Loucy (cell line): ENCODE measurements at regions not wholly inside any gene's neighbourhood (a gene's known extent, or its start where the extent isn't known, plus 50 kb on each side); places are given as distances from the start of the nearest gene placed in this dataset.

Source experiments
- H2AFZ ChIP-seq: fragments of 200-600 bp; sonication (generic); 2 replicates; pipeline ENCODE4 v1.6.0; 2016; ENCODE audit warnings: antibody characterized with exemption, mild to moderate bottlenecking, low read length, moderate library complexity
- H3F3A ChIP-seq: fragments of 200-600 bp; 2 replicates; pipeline ENCODE4 v1.6.0; 2016; ENCODE audit warnings: antibody characterized with exemption, low read depth, mild to moderate bottlenecking
- H3K27me3 ChIP-seq: fragments of 200-600 bp; sonication (generic); 2 replicates; pipeline ENCODE4 v1.6.1; 2014; ENCODE audit warnings: low read length, mild to moderate bottlenecking; ENCODE audit not compliant: insufficient read depth, poor library complexity, severe bottlenecking
- H3K36me3 ChIP-seq: fragments of 200-600 bp; sonication (generic); 2 replicates; pipeline ENCODE4 v1.6.1; 2016; ENCODE audit warnings: low read length; ENCODE audit not compliant: insufficient read depth
- H3K4me1 ChIP-seq: fragments of 200-600 bp; sonication (generic); 2 replicates; pipeline ENCODE4 v1.5.1; 2014; ENCODE audit warnings: low read length, mild to moderate bottlenecking; ENCODE audit not compliant: insufficient read depth, poor library complexity, severe bottlenecking
- H3K4me2 ChIP-seq: fragments of 200-600 bp; sonication (generic); 2 replicates; pipeline ENCODE4 v1.6.0; 2014; ENCODE audit warnings: antibody characterized with exemption, low read length, low read depth, mild to moderate bottlenecking; ENCODE audit not compliant: poor library complexity, severe bottlenecking
- H3K4me3 ChIP-seq: fragments of 200-600 bp; sonication (generic); 2 replicates; pipeline ENCODE4 v1.5.1; 2014; ENCODE audit warnings: low read length, mild to moderate bottlenecking, mixed read lengths; ENCODE audit not compliant: poor library complexity, severe bottlenecking
- H3K79me2 ChIP-seq: fragments of 200-600 bp; sonication (generic); 2 replicates; pipeline ENCODE4 v1.6.1; 2014; ENCODE audit warnings: low read length; ENCODE audit not compliant: insufficient read depth
- H3K9ac ChIP-seq: fragments of 200-600 bp; sonication (generic); 2 replicates; pipeline ENCODE4 v1.6.0; 2014; ENCODE audit warnings: mild to moderate bottlenecking, low read depth, low read length, moderate library complexity; ENCODE audit not compliant: poor library complexity, severe bottlenecking
- H3K9me2 ChIP-seq: fragments of 200-600 bp; sonication (generic); replicated peaks from 2 replicates; pipeline ENCODE4 v1.6.1; 2016; ENCODE audit warnings: low read depth, low read length, mixed read lengths
- H3K9me3 ChIP-seq: fragments of 200-600 bp; sonication (generic); 2 replicates; pipeline ENCODE4 v1.6.1; 2014; ENCODE audit warnings: mild to moderate bottlenecking, antibody characterized with exemption, low read length, low read depth; ENCODE audit not compliant: insufficient read depth
- H4K20me1 ChIP-seq: fragments of 200-600 bp; sonication (generic); 2 replicates; pipeline ENCODE4 v1.6.0; 2014; ENCODE audit warnings: antibody characterized with exemption, low read length, mild to moderate bottlenecking; ENCODE audit not compliant: insufficient read depth, poor library complexity, severe bottlenecking
- EZH2phosphoT487 ChIP-seq: fragments of 200-600 bp; IDR thresholded peaks from 2 replicates; pipeline ENCODE4 v1.6.1; 2018; ENCODE audit warnings: antibody characterized with exemption, mild to moderate bottlenecking, moderate library complexity, borderline replicate concordance
- TF ChIP-seq, protein P1 (sequence below): fragments of 200-600 bp; sonication (generic); conservative IDR thresholded peaks from 2 replicates; pipeline ENCODE4 v1.5.1; 2014; ENCODE audit warnings: mild to moderate bottlenecking, antibody characterized with exemption, low read length

DNA sequence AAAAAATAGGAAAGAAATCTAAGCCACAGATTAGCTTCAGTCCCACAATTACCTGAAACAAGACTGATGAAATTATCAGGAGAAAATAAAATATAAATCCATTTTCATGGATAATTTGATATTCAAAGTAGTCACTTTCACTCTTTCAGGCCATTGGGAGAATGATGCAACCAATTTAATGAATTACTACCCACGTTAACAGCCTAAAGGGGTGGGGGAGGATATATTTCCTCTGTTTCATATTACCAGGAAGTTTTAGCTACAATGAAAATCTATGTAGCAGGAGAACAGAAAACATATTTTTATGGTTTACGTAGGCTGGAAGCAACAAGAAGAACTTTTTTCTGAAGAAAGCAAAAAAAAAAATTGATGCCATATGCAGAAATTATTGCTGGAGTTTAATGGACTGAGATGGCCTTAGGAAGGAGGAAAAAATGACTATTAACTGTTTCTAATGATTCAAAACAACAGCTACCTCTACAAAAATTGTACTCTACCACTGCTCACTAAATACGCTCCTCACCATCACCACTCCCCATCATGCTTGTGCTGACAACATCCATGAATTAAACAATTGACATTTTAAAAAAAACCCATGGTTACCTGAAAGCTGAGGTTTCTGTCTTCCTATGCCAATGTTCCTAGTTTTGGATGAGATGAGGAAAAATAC lies 100.9 kb downstream of the CXXC4 start:
- Histone ChIP-seq H3K4me1 (no peaks in the 10 kb centered on the region), H2AFZ (no peak overlapping the region), H3K4me3 (no peak overlapping the region), H3K9me2 (no peaks in the 10 kb centered on the region), H3K9ac (no peak overlapping the region), H3K4me2 (no peak overlapping the region), H4K20me1 (no peaks in the 10 kb centered on the region), H3K36me3 (no peaks in the 10 kb centered on the region), H3K27me3 (no peaks in the 10 kb centered on the region), H3K79me2 (no peaks in the 10 kb centered on the region), H3F3A (no peaks in the 10 kb centered on the region), H3K9me3 (no peaks in the 10 kb centered on the region)
- TF ChIP-seq EZH2phosphoT487 = no peak
- TF ChIP-seq, protein P1, sequence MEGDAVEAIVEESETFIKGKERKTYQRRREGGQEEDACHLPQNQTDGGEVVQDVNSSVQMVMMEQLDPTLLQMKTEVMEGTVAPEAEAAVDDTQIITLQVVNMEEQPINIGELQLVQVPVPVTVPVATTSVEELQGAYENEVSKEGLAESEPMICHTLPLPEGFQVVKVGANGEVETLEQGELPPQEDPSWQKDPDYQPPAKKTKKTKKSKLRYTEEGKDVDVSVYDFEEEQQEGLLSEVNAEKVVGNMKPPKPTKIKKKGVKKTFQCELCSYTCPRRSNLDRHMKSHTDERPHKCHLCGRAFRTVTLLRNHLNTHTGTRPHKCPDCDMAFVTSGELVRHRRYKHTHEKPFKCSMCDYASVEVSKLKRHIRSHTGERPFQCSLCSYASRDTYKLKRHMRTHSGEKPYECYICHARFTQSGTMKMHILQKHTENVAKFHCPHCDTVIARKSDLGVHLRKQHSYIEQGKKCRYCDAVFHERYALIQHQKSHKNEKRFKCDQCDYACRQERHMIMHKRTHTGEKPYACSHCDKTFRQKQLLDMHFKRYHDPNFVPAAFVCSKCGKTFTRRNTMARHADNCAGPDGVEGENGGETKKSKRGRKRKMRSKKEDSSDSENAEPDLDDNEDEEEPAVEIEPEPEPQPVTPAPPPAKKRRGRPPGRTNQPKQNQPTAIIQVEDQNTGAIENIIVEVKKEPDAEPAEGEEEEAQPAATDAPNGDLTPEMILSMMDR = no peak

DNA sequence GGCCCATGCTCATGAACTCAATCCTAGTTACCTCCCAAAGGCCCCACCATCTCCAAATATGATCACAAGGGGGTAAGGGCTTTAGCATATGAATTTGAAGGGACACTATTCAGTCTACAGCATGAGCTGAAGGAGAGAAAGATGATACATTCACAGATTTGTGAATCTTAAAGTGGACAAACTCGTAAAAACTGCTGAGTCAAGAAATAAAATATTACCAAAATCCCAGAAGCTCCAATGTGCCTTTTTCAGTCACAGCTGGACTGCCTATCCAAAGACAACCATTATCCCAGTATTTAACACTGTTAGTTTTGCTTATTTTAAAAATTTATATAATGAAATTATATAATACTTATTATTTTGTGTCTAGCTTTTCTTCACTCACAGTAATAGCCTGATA lies 109.0 kb downstream of the CXXC4 start:
- no peaks in the 10 kb centered on the region for H3K36me3 ChIP-seq
- TF ChIP-seq, protein P1 = no peak
- TF ChIP-seq EZH2phosphoT487 = no peak
- H3K4me1 ChIP-seq = no peaks in the 10 kb centered on the region
- no peaks in the 10 kb centered on the region for H3K9me3 ChIP-seq
- H3K4me2 ChIP-seq = no peak overlapping the region
- H3F3A ChIP-seq = no peaks in the 10 kb centered on the region
- H3K27me3 ChIP-seq = no peaks in the 10 kb centered on the region
- no peak overlapping the region for H3K9ac ChIP-seq
- no peak overlapping the region for H2AFZ ChIP-seq
- no peaks in the 10 kb centered on the region for H4K20me1 ChIP-seq
- no peak overlapping the region for H3K4me3 ChIP-seq
- H3K79me2 ChIP-seq = no peaks in the 10 kb centered on the region
- no peaks in the 10 kb centered on the region for H3K9me2 ChIP-seq

DNA sequence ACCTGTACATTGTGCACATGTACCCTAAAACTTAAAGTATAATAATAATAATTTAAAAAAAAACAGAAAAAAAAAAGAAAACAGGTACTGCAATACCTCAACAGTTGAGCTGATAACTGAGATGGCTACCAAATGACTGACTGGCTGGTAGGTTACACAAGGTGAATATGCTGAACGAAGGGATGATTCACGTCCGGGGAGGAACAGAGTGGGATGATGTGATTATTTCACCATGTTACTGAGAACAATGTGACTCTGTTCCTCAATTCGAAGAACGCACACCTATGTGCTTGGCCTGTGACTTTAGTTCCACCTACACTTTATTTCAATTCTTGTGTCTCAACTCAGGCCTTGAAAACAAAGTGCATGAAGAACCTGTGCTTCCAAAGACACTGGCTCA lies 111.7 kb downstream of the CXXC4 start:
- Histone ChIP-seq H3K9me2 (no peaks in the 10 kb centered on the region), H3K79me2 (no peaks in the 10 kb centered on the region), H4K20me1 (no peaks in the 10 kb centered on the region), H3K9ac (no peak overlapping the region), H2AFZ (no peak overlapping the region), H3K4me1 (no peaks in the 10 kb centered on the region), H3F3A (no peaks in the 10 kb centered on the region), H3K9me3 (0 out of 2 replicates have a peak, but pooled peaks cover 3% of the 10 kb centered on the region), H3K4me2 (no peak overlapping the region), H3K27me3 (no peaks in the 10 kb centered on the region), H3K36me3 (no peaks in the 10 kb centered on the region), H3K4me3 (no peak overlapping the region)
- TF ChIP-seq, protein P1 = no peak
- TF ChIP-seq EZH2phosphoT487 = no peak
